Choroid plexus epithelial cell (primary cell): ENCODE measurements at regions not wholly inside any gene's neighbourhood (a gene's known extent, or its start where the extent isn't known, plus 50 kb on each side); places are given as distances from the start of the nearest gene placed in this dataset.

ENCODE experiments used
- DNase-seq: peaks from one replicate; pipeline ENCODE4 v3.0.0-alpha.2; 2010; ENCODE audit warnings: low read depth
- H3K4me3 ChIP-seq: 2 replicates; pipeline ENCODE4 v1.5.1; 2011; ENCODE audit warnings: low read depth, mild to moderate bottlenecking, control low read depth, low read length, moderate library complexity
- TF ChIP-seq, protein P1 (sequence below): conservative IDR thresholded peaks from 2 replicates; pipeline ENCODE4 v1.5.1; 2011; ENCODE audit warnings: low read depth, mild to moderate bottlenecking, control low read depth, inconsistent platforms, low read length, moderate library complexity

DNA sequence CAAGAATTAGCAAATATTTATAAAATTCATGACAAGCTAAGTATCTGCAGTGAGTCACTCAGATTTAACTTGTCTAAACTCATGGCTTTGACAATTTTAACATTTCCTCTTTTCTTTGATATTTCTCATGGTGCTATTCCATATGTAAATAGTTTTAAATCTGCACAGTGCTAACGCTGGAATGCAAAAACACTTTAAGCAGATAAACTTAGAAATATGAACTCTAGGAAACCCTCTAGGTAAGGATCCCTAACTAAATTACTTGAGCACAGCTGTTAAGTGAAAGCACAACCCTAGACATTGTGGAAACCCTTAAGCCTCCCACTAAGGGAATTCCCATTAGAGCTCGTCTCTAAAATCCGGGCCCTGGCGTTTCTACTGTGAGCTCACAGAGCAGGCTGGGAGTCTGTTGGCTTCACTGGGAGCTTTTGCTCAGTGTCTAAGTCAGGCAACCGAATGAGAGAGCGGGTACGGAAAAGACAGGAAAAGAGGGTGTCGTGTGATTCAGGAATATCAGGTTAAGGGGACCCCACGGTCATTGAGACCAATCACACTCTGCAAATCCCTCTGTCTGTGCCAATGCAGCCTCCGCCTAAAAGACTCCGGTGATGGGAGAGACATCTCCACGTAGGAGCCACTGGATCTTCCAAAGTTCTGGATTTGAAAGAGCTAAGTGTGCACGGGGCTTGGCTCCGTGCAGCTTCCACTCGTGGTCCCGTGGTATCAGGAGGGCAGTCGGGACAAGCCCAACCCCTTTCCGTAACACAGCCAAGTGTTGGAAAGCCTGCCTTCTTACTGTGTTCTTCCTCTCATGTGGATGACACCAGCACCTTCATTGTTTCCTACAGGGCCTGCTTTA lies 112.3 kb upstream of the RPS6KA2 start:
- DNase-seq: no peak
- TF ChIP-seq, protein P1, sequence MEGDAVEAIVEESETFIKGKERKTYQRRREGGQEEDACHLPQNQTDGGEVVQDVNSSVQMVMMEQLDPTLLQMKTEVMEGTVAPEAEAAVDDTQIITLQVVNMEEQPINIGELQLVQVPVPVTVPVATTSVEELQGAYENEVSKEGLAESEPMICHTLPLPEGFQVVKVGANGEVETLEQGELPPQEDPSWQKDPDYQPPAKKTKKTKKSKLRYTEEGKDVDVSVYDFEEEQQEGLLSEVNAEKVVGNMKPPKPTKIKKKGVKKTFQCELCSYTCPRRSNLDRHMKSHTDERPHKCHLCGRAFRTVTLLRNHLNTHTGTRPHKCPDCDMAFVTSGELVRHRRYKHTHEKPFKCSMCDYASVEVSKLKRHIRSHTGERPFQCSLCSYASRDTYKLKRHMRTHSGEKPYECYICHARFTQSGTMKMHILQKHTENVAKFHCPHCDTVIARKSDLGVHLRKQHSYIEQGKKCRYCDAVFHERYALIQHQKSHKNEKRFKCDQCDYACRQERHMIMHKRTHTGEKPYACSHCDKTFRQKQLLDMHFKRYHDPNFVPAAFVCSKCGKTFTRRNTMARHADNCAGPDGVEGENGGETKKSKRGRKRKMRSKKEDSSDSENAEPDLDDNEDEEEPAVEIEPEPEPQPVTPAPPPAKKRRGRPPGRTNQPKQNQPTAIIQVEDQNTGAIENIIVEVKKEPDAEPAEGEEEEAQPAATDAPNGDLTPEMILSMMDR: no peak
- H3K4me3 ChIP-seq: no peak overlapping the region

DNA sequence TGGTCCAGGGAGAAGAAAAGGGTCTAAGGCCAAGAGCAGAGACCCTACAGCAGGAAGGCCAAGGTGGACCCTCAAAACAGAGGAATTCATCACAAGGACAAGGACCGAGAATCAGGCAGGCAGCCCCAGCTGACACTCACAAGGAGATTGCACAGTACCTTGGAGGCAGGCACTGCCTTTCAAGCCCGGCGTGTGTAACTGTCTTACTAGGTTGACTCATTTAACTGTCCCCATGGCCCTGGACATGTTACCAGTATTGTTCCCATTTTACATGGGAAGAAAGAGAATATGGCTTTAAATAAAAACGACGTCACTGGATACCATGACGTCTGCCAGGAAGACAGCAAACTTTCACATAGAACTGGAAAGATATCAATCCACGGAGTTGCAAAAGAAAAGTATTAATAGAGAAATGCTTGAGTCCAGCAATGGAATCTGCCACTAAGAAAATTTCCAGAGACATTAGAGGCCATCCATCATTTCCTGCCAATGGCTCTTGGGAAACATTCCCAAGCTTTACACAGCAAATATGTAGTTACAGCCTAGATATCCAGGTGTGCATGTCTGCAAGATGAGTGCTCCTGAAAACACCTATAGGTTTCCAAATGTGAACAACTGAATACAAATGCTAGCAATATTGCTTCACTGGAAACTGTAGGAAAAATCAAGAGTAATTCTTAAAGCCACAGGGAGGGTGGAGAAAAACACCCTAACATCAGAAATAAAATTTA lies 111.5 kb upstream of the RPS6KA2 start:
- no peak for DNase-seq
- TF ChIP-seq, protein P1: no peak
- no peak overlapping the region for H3K4me3 ChIP-seq

DNA sequence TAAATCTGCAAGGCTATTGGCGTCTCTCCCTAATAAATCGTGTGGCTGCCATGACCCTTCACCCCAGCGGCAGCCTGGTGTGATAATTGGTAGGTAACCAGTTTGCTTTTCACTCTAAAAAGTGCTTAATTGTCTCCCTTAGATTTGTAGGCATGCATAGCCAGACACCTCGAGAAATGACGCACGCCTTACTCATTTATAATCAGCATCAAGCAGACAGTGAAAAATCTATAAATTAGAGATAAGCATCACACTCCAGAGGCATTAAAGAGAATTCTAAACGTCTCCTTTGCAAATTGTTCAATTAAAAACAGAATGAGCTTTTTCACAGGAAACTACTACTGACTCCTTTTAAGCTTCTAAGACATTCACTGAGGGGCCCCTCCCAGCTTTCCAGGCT lies 110.2 kb upstream of the RPS6KA2 start:
- no peak for DNase-seq
- no peak overlapping the region for H3K4me3 ChIP-seq
- TF ChIP-seq, protein P1: no peak

DNA sequence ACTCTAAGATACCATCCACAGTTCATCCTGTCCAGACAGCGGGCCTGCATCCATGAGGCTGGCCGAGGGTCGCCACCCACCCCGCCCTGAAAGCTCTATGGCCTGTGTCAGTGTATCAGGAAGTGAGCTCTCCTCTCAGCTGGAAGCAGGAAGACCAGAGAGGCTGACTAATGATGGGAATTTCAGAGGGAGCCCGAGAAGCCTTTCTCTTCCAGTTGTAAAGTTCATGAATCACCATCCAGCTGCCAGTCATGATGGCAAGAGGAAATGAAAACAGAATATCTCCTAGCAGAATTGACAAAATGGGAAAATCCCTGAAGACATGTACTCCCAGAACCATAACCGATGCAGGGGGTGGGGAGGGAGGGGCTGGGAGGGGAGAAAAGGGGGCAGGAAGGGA lies 109.6 kb upstream of the RPS6KA2 start:
- no peak overlapping the region for H3K4me3 ChIP-seq
- peak; percentile 54 for DNase-seq
- TF ChIP-seq, protein P1: no peak

DNA sequence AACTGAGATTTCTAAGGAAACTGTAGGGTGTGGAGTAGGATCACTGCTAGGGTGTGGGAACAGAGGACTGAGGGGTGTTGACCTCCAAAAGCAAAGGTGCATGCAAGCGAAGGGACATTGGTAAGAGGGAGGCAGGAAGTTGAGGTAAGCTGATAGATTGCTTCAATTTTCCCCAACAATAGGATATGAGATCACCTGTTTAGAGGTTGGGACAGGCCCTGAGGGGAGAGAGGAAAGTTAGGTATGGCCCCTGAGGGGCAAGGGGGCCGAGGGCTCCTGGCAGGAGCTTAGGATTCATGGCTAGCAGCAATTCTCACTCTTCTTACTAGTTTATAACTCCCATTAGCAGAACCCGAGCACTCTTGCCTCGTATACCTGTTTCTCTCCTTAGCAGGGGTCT lies 106.8 kb upstream of the RPS6KA2 start:
- DNase-seq: no peak
- TF ChIP-seq, protein P1: no peak

DNA sequence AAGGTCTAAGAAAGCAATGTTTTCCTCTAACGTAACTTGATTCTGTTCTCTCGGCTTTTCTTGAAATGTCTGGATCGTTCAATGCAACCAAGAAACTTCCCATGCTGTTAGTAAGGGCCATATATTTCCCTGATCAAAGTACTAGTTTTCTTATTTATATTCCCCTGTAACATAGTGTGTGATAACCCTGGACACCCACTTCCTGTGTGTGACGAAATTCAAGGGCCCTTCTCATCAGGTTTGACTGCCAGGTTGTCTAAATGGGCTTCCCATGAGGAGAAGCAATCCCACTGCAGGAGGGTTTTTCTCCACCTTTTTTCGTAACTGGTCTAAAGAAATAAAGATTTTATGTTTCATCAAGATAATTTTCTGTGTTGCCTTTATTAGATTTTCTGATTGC lies 102.6 kb upstream of the RPS6KA2 start:
- DNase-seq: no peak
- TF ChIP-seq, protein P1: no peak
- no peak overlapping the region for H3K4me3 ChIP-seq

More for the DNA sequence above, 106.8 kb upstream of the RPS6KA2 start:
- H3K4me3 ChIP-seq: no peak overlapping the region
